SU-DHL-6 (cell line): ENCODE measurements at regions not wholly inside any gene's neighbourhood (a gene's known extent, or its start where the extent isn't known, plus 50 kb on each side); places are given as distances from the start of the nearest gene placed in this dataset.
"Not testable (repeated sequence)": the region's sequence is repeated elsewhere in the genome, so short reads cannot be mapped to it uniquely, and the experiment has no call there.

Experiments used
- CTCF ChIP-seq: fragments of 200-600 bp; sonication (generic); IDR thresholded peaks from one replicate; pipeline ENCODE4 v1.5.1; 2017; ENCODE audit warnings: antibody characterized with exemption, mild to moderate bottlenecking, low read length, moderate library complexity; ENCODE audit not compliant: insufficient read depth, poor library complexity, severe bottlenecking
- EZH2phosphoT487 ChIP-seq: fragments of 200-600 bp; sonication (generic), shearing (Covaris generic); conservative IDR thresholded peaks from 2 replicates; pipeline ENCODE4 v1.6.1; 2018; ENCODE audit warnings: mild to moderate bottlenecking, antibody characterized with exemption, low read length, moderate library complexity, mixed read lengths

GRCh38 chr16:21521048-21521389 is 78.4 kb upstream of the METTL9 start:
- not testable (repeated sequence) for TF ChIP-seq CTCF, EZH2phosphoT487
